ENCODE measurements at regions not wholly inside any gene's neighbourhood (a gene's known extent, or its start where the extent isn't known, plus 50 kb on each side); places are given as distances from the start of the nearest gene placed in this dataset.
A peak's percentile ranks its signal among the peaks of the same experiment; 100 is the strongest.

DNA sequence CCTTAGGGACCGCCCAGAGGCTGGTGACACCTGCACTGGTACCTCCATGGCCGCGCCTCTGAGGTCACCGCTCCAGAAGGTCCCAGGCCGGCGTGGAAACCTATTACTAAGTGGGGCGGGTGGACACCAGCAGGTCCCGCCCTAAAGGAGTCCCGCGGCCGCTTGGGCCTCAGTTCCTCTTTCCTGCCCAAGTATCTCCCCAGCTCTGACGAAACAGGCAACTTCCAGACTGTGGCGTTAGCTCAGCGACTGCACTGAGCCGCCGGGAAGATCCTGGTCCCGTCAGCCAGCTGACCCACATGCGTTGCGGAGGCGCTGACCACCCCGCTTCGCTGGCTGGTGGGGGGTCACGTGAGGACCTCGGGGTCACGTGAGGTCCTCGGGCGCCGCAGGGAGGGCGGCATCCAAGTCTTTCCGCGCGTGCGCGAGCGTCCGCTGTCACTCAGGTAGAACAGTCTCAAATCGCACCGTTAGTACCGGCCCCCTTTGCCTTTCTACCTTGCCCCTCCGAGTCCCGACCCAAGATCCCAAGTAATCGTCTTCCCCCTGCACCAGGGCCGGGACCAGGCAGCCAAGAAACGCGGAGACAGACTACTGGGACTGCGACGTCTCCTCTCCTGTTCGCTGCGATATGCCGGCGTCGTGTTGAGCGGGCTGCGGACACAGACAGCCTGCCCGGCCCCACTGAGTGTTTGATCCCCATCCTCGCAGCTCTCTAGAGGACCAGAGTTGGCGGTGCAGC is 53.7 kb upstream of the KDM4C start:
- peak; percentile 79 for DNase-seq

DNA sequence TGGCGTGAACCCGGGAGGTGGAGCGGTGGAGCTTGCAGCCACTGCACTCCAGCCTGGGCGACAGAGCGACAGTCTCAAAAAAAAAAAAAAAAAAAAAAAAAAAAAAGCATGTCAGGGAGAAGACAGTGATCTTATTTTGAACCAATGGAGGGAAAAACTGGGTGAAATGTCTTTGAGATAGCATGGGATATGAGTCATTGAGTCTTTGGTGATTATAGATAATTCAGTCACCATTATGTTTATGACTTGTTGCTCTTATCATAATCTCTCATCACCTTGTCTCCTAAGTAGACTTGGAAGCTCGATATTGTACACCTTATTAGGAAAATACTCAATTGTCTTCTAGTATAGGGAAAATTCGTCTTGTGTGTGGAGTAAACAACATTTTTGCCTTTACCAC is 55.1 kb upstream of the KDM4C start:
- no peak for DNase-seq

DNA sequence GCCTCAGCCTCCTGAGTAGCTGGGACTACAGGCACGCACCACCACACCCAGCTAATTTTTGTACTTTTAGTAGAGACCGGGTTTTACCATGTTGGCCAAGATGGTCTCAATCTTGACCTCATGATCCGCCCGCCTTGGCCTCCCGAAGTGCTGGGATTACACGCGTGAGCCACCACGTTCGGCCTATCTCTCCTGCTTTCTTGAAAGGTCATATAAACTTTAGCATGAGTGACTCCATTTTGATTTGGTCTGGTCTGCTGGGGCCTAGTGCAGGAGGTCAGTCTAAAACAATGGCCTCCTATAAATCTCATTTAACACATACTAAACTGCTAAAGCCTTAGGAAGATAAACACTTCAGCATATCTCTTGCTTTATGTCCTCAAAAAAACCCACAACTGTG is 50.6 kb upstream of the GLDC start:
- DNase-seq: no peak

DNA sequence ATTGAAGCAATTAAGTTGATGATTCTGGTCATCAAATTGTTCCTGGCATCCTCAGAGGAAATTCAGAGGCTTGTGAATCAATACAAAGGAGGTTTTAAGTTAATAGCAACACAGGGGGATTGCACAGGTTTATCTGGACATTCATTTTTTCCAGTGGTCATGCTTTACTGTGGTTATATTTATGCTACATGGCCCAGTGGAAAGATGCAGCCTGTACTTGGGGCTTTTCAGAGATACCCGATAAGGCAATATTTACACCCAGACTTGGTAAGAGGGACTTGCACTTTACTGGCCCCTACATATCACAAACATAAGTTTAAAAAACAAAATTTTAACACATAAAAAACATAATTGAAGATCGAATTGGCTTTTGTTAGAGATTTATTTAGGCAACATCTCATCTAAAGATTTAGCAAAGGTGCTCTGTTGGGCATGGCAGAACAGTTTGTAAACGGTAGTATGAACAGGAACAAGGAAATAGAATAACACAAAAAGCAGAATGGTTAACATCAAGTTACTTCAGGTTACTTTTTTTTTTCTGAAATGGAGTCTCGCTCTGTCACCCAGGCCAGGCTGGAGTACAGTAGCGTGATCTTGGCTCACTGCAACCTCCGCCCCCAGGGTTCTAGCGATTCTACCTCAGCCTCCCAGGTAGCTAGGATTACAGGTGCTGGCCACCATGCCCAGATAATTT is 49.7 kb upstream of the GLDC start:
- no peak for DNase-seq
